Mucosa of gallbladder (tissue), 1 donor: ENCODE measurements at regions not wholly inside any gene's neighbourhood (a gene's known extent, or its start where the extent isn't known, plus 50 kb on each side); places are given as distances from the start of the nearest gene placed in this dataset.
"Not testable (repeated sequence)": the region's sequence is repeated elsewhere in the genome, so short reads cannot be mapped to it uniquely, and the experiment has no call there.

Experiments used
- DNase-seq: peaks from one replicate; pipeline ENCODE4 v3.0.0-alpha.2; 2020; ENCODE audit warnings: low spot score
- donor health status: DM: no; HTN: no; CAD: no.

DNA sequence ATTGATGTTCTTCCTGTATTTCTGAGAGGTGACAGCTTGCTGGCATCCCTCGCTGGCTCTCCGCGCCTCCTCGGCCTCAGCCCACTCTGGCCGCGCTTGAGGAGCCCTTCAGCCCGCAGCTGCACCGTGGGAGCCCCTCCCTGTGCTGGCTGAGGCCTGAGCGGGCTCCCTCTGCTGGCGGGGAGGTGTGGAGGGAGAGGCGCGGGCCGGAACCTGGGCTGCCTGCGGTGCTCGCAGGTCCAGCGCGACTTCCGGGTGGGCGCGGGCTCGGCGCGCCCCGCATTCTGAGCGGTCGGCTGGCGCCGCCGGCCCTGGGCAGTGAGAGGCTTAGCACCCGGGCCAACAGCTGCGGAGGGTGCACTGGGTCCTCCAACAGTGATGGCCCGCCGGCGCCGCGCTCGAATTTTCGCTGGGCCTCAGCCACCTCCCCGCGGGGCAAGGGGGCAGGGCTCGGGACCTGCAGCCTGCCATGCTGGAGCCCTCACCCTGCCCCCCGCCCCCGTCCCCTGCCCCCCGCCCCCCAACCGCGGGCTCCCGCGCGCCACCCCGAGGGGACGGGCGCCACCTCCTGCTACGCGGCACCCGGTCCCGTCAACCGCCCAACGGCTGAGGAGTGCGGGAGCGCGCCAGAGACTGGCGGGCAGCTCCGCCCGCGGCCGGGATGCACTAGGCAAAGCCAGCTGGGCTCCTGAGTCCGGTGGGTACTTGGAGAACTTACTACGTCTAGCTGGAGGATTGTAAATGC is 1353.4 kb upstream of the CDH18 start:
- DNase-seq, result not testable (repeated sequence)

DNA sequence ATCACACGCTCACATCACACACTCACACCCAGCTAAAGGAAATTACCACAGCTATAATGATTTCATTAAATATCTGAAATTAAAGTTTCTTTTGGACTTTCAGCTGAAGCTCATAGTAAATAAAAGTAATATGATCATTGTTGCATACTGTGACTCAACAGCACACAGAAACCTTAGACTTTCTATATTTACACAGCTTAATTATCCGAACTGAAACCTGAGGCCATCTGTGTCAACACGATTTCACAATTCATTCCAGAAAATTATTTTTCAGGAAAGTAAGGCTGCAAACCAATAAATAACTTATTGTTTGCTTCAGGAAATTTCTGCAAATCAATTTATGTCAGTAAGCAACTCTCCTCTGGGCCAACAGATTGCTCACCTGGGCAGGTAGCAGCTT is 1352.2 kb upstream of the CDH18 start:
- not testable (repeated sequence) for DNase-seq

DNA sequence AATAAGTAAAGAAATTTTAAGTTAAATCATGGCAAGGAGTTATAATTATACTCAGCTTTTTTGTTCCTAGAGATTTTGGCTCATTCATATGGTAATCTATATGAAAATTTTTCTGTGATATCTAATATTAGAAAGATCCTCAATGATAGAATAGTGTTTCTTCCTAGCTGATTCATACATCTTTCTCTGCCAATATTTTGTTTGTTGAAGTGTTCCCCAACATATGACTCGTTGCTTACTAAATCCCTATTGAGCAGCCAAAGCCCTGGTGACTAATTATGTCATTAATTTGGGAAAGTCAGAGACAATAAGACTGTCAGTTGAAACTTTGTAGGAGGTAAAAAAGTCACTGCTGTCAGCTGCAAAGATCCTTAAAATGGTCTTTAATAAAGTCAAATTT is 1348.5 kb upstream of the CDH18 start:
- not testable (repeated sequence) for DNase-seq

DNA sequence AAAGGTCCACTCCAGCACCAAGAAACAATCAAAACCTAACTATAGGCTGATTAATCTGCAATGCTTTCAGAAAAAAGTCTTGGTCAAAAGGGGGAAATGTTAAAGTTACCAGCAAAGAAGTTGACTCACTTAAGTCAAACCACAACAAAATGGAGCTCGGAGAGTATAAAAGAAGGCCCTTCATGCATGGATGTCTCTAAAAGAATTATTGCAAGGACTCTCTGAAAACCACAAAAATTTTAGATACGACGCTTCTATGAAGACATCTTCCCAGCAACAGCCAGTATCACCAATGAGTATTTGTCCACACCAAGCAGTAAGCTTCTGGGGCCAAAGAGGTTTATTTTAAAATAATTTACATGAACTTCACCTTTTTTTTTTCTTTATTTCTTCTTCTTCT is 1327.4 kb upstream of the CDH18 start:
- not testable (repeated sequence) for DNase-seq

DNA sequence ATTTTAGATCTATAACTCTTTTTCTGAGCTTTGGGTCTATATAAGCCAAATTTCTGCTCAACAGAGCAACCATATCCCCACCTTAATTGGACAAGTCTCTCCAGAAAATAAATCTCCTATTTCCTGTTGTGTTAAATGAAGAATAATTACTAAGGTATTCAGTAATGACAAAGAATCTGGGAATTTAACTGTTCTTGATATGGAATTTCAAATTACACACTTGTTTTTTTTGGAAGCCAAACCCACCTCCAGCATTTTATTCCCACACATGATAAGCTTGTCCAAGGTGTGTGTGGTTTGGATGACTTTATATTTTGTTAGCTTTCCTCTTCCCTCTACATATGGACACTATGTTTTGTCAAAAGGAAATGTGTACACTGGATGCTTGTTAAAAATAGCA is 1313.2 kb upstream of the CDH18 start:
- not testable (repeated sequence) for DNase-seq

DNA sequence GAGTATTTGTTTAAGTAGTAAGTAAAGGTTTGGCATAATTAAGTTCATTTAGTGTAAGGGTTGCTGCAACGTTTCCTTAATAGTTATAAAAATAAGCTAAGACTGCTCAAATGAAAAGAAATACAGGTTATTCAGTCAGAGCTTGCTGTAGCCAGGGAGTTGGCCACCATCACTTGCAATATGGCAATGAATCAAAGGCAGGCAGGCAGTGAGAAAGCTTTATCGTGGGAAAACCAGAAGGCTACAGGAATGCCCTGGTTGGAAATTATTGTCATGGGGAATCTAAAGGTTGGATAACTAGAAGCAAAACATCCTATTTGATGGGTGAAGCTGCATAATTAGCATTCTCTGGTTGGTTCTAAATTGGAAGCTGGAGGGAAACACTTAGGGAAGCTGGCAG is 1286.4 kb upstream of the CDH18 start:
- not testable (repeated sequence) for DNase-seq

DNA sequence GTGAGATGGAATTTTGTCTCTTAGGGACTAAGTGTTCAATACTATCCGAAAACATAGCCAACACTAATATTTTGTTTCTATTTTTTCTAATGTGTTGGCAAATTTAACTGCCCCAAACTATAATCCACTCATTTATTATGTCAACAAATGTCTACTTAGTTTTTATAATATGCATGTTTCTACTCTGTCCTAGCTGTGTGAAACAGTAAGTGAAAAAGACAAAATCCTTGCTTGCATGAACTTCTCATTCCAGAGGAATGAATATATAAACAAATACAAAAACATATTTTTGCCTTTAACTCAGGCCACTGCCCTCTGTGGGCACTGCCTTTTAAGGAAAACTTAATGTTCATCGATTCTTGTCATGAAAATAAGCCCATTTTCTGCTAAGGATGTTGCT is 1275.4 kb upstream of the CDH18 start:
- no peak for DNase-seq

DNA sequence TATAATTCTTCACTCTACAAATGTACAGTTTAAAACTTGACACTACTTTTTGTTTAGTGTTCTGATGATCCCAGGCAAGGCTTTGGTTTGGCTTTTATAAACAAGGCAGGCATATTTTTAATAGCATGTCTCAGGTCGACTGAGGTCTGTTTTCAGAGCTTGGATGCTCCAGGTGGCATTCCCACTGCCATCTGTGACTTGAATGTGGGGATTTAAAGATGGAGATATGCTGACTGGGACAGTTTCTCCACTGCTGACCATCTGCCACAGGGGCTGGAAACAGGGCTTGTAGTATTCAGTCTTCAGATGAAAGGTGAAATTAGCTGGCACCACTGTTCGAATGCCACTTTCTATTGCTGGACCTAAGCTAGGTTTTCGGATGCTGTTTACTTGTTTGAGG is 1266.2 kb upstream of the CDH18 start:
- DNase-seq, result no peak

DNA sequence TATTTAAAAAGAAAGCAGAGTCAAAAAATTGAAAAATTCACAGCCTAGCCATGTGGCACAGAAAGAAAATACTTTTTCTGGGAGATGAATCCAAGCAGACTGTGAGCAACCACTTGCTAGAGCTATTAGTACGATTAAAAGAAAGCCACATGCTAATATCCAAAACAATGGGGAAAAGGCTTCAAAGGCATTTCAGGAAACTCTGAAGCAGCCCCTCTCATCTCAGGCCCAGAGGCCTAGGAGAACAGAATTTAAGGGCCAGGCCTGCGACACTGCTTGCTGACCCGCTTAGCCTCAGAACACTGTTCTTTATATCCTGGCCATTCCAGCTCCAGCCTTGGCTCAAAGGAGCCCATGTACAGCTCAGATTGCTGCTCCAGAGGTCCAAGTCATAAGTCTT is 1257.0 kb upstream of the CDH18 start:
- DNase-seq, result no peak

DNA sequence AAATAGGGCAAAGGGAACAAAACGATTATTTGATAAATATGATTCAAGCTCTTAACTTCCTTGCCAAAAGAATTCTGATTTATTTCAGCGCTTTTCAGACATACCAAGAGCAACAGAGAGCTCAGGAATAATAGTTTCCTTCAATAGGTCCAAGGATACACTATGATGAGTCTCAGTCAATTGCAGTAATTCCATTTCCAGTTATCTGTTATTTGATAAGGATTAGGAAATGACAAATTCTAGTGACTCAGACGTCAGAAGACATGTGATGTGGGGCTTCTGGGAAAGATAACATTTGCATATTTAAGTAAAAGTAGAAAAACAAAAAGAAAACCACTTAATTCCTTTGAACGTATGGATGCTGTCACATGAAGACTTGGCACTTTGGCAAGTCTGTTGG is 1250.8 kb upstream of the CDH18 start:
- DNase-seq, result no peak

DNA sequence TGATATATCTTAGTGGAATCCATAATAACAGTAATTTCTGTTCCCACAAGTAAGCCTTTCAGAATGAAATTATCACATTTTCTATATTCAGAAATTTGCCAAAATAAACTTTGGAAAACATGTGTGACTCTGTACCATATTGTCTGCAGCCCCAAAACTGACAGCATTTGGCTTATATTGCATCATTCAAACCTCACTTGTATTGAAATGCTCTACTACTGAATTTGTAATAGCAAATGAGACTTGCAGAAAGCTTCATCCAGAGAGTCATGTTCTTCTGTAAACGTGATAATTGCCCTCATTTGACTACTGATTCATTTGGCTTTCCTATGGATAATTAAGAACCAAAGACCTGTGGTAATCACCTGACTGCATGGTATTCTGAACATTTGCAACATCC is 1249.5 kb upstream of the CDH18 start:
- no peak for DNase-seq

DNA sequence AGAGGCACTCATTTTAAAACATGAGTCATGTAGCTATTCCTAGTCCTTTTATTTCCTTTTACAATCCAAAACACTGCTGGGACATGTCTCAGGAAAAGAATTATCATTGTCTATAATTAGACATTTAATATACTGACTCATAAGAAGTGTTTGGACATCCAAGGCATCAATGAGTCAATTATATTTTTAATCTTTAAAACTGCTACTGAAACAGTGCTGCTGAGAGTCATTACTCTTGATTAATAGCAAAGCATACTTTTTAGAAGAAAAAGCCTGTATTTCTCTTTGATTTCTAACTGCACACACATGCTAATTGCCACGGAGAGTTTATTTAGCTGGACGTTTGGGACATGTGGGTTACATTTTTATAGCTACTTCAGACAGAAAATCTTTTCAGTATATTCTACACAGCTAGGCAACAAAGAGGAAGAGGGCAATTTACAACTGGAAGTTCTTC is 1249.0 kb upstream of the CDH18 start:
- DNase-seq, result no peak

DNA sequence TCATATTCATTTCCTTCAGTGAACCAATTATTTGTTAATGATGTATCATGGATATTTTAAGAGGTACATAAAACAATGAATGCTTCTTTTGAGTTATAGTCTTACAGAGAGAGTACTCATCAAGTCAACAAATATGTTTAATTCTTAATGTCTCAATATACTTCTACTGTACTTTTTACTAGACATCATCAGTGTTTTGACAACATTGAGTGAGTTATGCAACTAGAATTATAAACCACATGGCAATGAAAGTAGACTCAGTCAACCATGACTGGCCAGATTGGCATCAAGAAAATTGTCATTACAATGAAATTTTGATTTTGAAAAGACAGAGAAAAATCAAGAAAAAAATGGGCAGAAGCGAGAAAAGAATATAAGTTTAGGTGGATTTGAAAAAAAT is 1248.1 kb upstream of the CDH18 start:
- no peak for DNase-seq

DNA sequence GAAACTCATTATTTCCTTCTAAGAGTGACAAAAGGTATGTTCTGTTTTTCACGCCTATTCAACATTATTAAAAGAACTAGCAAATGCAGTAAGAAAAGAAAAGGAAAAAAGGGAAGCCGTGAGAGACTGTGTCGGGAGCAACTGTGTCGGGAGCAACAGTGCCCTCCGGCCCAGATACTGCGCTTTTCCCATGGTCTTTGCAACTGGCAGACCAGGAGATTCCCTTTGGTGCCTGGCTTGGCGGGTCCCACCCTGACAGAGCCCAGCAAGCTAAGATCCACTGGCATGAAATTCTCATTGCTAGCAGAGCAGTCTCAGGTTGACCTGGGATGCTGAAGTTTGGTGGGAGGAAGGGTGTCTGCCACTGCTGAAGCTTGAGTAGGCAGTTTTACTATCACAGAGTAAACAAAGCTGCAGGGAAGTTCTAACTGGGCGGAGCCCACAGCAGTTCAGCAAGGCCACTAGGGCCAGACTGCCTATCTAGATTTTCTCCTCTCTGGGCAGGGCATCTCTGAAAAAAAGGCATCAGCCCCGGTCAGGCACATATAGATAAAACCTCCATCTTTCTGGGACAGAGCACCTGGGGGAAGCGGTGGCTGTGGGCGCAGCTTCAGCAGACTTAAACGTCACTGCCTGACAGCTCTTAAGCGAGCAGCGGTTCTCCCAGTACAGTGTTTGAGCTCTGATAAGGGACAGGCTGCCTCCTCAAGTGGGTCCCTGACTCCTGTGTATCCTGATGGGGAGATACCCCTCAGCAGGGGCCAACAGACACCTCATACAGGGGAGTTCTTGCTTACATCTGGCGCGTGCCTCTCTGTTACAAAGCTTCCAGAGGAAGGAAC is 1237.4 kb upstream of the CDH18 start:
- no peak for DNase-seq

DNA sequence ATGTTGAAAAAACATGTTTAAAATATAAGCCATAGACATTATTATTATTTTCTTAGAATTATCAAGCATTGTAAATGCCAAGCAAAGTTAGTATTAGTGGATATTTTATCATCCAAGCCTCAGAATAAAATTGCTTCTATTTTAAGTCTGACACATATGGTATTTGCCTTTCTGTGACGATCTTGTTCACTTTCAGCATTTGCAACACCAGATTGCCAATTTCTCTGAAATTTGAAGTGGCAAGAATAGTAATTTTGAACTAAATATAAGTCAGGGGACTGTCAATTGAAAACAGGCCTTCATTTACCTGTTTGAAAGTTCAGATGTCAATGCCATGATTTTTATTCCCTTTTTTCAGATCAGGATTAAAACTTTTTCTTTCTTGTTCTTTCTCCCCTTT is 1233.6 kb upstream of the CDH18 start:
- DNase-seq, result no peak

DNA sequence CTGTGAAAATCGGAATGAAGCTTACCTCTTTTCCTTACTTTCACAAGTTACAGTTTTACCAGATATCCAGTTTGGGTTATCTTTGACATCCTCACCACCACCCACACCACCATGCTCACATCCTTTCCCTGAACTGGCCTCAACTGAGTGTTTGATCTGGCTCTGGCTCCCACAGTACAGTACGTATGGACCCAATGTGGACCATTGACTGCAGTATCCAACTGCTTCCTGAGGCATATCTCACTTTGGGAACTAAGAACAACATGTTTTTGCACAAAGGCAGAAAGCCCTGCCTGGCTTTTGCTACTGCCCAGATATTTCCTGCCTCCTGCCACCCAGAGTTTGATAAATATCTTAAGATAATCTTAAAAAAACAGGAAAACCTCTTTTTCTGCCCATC is 1232.0 kb upstream of the CDH18 start:
- DNase-seq, result no peak

DNA sequence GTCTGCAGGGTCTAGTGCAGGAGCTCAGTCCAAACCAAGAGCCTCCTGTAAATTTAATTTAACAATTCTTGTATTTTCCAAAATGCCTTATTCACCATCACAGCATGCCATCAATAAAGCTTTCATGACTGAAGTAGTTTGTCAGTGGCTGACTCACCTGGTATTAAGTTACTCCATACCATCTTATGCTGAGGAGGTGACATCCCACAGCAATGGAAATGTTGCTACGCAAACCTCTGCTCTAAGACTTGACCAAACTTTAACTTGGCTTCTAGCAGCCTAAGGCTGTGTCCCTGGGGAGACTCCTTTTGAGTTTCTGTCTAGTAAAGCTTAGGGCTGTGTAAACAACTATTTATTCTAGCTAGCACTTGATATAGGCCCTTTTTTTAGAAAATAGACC is 1231.3 kb upstream of the CDH18 start:
- no peak for DNase-seq

DNA sequence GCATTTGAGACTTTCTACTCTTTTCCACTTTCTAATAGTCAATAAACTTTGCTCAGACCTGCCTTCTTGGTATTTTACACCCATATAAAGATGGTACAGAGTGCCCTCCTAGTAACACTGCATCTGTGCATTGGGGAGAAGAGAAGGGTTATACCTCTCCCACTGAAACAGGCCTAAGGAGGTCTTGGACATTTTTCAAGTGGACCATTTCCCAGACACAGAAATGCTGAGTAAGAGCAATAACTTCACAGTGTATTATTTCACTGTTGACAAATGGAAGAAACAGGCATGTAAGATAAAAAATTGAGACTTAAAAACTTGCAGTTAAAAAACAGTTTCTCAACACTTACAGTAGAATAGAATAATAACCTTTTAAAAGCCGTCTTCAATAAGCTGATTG is 1224.0 kb upstream of the CDH18 start:
- no peak for DNase-seq

DNA sequence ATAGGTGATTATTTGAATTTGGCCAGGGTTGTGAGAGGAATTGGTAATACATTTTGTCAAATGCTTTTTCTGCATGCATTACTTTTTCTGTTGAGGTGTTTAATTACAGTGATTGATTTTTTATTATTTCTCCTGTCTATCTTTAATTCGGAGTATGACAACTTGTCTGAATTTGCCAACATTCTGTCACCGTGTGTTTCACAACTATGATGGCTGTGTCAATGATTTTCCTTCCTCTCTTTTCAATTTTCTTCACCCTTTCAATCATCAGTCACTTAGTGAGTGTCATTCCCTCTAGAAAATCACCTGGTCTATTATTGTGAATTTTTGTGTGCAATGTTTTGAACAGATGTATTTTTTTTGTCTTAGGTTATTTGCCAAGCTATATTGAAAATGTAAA is 1221.4 kb upstream of the CDH18 start:
- DNase-seq, result no peak

DNA sequence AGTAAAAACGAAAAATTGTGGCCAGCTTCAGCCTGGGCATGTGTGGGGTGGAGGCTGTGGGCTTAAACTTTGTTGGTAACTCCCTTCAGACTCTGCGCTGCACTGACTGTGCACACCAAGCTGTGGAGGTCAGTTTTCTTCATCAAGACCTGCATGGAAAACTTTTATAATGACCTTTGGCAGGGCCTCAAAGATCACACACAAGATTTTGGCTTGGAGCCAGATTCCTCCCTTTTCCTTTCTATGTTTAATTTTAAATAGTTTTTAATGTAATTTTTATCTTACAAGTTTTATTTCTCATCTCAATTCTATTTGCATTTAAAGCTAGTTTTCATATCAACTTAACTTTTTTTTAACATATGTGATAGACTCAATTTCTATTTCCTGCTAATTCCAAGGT is 1211.1 kb upstream of the CDH18 start:
- DNase-seq, result no peak

DNA sequence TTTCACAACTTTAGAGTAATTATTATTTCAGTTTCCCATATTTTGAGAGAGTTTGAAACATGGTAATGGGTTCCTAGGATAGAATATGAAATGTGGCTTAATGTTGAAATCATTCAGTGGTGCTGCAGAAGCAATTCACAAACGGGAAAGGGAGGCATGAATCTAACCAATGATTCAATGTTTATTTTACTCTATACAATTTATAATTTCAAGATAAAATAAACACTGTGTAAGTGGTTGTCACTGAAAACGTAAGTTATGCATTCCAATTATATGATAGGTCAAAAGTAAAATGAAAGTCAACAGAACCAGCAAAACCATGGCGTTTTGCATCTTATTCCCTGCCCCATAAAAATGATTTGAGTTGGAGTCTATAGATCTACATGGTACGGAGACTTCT is 1207.1 kb upstream of the CDH18 start:
- no peak for DNase-seq

DNA sequence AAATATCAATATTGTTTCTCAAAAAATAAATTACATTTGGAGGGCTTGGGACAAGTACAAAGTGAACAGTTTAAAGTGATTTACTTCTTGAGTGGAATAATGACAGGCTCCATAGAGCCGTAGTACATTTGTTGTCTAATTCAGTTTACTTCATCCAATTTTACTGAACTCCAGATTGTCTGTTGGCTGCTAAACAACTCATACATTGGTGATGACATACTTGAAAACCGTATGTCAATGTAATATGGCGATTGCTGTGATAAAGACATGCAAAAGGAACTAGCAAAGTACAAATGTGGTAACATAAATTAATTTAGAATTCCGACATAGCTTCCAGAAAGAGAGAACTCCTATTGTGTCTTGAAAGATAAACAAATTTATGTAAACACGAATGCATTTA is 1197.5 kb upstream of the CDH18 start:
- no peak for DNase-seq

DNA sequence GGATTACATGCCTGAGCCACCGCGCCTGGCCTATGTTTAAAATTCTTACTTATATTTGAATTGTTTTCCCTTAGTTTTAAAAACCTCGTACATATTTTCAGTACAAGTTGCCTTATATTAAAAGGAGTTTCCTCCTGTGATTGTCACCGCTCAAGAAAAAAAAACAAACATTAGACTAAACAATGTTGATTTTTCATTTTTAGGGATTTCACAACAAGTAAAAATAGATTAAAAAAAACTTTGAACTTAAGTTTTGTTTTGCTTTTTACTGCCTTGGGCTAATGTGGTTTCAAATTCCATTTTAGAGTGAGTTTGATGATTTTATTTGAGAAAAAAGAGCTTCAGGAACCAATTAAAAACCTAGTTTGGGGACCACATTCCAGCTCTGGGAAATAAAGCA is 1196.6 kb upstream of the CDH18 start:
- no peak for DNase-seq
